ENCODE measurements at regions not wholly inside any gene's neighbourhood (a gene's known extent, or its start where the extent isn't known, plus 50 kb on each side); places are given as distances from the start of the nearest gene placed in this dataset.

DNA sequence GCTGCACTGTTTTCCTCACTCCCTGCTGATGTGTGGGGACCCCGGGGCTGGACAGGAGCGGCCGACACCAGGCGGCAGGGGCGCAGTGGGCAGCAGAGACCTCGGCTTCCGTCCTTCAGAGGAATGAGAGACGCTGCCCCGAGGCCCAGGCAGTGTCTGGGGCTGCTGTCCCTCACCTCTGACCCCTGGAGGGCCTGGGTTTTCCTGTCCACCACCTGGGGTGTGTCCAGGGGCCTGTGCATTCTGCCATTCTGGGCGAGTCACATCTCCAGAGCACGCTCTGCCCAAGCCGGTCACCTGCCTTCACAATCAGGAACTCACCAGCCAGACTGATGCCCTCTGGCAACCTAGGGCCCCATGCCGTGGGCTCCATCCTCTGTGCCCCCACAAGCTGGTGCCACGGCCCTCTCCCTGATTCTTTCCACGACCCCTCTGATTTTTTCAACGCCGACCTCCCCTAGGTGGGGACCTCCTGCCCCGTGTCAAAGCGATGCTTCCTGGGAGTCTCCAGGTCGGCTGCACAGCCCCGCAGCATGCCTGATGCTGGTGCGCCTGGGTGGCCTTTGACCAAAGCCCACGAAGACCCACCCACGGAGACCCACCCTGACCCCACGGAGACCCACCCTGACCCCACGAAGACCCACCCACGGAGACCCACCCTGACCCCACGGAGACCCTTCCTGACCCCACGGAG is 53.7 kb upstream of the CFAP46 start:
- TF ChIP-seq CEBPB (IDR thresholded peaks at IDR 0.05; ENCODE audit: low read depth) (no peak), POLR2A (IDR thresholded peaks at IDR 0.05; ENCODE audit: borderline replicate concordance, extremely low read depth, insufficient read depth, insufficient read length) (no peak), RAD21 (IDR thresholded peaks at IDR 0.05; ENCODE audit: low read depth) (no peak), EZH2phosphoT487 (IDR thresholded peaks at IDR 0.05; ENCODE audit: borderline replicate concordance) (no peak), ZNF274 (IDR thresholded peaks at IDR 0.05; ENCODE audit: low read depth, low read length) (no peak), EZH2 (IDR thresholded peaks at IDR 0.05) (no peak), EGR1 (IDR thresholded peaks at IDR 0.05; ENCODE audit: low read depth) (no peak), POLR2AphosphoS5 (IDR thresholded peaks at IDR 0.05; ENCODE audit: low read depth, low read length) (no peak), YY1 (IDR thresholded peaks at IDR 0.05; ENCODE audit: extremely low read depth, insufficient replicate concordance, low read depth, low read length) (no peak), FOSL1 (IDR thresholded peaks at IDR 0.05; ENCODE audit: low read depth) (no peak)
- TF ChIP-seq, protein P1, sequence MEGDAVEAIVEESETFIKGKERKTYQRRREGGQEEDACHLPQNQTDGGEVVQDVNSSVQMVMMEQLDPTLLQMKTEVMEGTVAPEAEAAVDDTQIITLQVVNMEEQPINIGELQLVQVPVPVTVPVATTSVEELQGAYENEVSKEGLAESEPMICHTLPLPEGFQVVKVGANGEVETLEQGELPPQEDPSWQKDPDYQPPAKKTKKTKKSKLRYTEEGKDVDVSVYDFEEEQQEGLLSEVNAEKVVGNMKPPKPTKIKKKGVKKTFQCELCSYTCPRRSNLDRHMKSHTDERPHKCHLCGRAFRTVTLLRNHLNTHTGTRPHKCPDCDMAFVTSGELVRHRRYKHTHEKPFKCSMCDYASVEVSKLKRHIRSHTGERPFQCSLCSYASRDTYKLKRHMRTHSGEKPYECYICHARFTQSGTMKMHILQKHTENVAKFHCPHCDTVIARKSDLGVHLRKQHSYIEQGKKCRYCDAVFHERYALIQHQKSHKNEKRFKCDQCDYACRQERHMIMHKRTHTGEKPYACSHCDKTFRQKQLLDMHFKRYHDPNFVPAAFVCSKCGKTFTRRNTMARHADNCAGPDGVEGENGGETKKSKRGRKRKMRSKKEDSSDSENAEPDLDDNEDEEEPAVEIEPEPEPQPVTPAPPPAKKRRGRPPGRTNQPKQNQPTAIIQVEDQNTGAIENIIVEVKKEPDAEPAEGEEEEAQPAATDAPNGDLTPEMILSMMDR (IDR thresholded peaks at IDR 0.05 in 2 of 3, conservative IDR thresholded peaks at IDR 0.05 in 1 of 3; ENCODE audit: borderline replicate concordance in 1 of 3, insufficient read depth in 1 of 3, low read depth in 2 of 3, low read length in 2 of 3): no peak
- TF ChIP-seq, protein P2, sequence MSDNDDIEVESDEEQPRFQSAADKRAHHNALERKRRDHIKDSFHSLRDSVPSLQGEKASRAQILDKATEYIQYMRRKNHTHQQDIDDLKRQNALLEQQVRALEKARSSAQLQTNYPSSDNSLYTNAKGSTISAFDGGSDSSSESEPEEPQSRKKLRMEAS (IDR thresholded peaks at IDR 0.05): no peak
- TF ChIP-seq, protein P3, sequence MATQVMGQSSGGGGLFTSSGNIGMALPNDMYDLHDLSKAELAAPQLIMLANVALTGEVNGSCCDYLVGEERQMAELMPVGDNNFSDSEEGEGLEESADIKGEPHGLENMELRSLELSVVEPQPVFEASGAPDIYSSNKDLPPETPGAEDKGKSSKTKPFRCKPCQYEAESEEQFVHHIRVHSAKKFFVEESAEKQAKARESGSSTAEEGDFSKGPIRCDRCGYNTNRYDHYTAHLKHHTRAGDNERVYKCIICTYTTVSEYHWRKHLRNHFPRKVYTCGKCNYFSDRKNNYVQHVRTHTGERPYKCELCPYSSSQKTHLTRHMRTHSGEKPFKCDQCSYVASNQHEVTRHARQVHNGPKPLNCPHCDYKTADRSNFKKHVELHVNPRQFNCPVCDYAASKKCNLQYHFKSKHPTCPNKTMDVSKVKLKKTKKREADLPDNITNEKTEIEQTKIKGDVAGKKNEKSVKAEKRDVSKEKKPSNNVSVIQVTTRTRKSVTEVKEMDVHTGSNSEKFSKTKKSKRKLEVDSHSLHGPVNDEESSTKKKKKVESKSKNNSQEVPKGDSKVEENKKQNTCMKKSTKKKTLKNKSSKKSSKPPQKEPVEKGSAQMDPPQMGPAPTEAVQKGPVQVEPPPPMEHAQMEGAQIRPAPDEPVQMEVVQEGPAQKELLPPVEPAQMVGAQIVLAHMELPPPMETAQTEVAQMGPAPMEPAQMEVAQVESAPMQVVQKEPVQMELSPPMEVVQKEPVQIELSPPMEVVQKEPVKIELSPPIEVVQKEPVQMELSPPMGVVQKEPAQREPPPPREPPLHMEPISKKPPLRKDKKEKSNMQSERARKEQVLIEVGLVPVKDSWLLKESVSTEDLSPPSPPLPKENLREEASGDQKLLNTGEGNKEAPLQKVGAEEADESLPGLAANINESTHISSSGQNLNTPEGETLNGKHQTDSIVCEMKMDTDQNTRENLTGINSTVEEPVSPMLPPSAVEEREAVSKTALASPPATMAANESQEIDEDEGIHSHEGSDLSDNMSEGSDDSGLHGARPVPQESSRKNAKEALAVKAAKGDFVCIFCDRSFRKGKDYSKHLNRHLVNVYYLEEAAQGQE (IDR thresholded peaks at IDR 0.05; ENCODE audit: low read depth): no peak
- TF ChIP-seq, protein P4, sequence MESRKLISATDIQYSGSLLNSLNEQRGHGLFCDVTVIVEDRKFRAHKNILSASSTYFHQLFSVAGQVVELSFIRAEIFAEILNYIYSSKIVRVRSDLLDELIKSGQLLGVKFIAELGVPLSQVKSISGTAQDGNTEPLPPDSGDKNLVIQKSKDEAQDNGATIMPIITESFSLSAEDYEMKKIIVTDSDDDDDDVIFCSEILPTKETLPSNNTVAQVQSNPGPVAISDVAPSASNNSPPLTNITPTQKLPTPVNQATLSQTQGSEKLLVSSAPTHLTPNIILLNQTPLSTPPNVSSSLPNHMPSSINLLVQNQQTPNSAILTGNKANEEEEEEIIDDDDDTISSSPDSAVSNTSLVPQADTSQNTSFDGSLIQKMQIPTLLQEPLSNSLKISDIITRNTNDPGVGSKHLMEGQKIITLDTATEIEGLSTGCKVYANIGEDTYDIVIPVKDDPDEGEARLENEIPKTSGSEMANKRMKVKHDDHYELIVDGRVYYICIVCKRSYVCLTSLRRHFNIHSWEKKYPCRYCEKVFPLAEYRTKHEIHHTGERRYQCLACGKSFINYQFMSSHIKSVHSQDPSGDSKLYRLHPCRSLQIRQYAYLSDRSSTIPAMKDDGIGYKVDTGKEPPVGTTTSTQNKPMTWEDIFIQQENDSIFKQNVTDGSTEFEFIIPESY (IDR thresholded peaks at IDR 0.05; ENCODE audit: extremely low read depth, insufficient replicate concordance, low read length): no peak
